ENCODE measurements at regions not wholly inside any gene's neighbourhood (a gene's known extent, or its start where the extent isn't known, plus 50 kb on each side); places are given as distances from the start of the nearest gene placed in this dataset.

DNA sequence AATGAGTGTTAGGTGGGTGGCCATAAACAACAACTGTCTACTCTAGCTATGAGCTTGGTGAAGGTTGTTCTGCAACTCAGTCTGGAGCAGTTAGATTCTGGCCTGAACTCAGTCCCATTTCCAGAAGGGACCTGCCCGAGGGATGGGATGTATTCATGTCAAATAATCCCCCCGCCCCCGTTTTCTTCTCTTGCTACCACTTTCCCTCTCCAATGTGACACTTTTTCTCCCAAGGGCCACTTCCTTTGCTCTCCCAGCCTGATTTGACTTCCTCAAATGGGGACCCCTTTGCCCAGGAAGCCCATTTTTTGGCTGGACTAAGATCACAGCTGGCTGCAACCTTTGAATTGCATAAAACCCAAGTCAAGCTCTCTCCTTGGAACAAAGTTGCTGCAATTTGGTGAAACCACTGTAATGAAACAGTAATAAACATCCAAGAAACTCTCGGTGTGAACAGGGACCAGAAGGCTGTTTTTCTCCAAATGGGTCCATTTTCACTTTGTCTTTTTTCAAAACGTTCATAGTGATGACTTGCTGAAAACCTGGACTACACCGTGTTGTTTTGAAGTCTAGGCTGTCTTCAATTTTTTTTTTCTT, 137.2 kb upstream of the GSC start:
- Histone ChIP-seq H2BK120ac (ENCODE audit: low read depth, low read length, poor library complexity, severe bottlenecking) (no peak overlapping the region), H2BK12ac (ENCODE audit: insufficient read length, low read depth, low read length) (no peak overlapping the region), H3K56ac (ENCODE audit: insufficient read length, low read depth, low read length) (no peak overlapping the region), H3K9ac (ENCODE audit: extremely low read depth, insufficient read length, low read length) (no peak overlapping the region), H3K4ac (ENCODE audit: low read depth, low read length) (no peak overlapping the region), H3K9me3 (ENCODE audit: control insufficient read depth, low read depth, low read length) (no peaks in the 10 kb centered on the region), H3K4me2 (ENCODE audit: insufficient read depth, insufficient read length, low read length) (no peak overlapping the region), H2AK5ac (ENCODE audit: insufficient read length, low read length) (no peak overlapping the region), H4K20me1 (ENCODE audit: control insufficient read depth, insufficient read depth, insufficient read length) (no peaks in the 10 kb centered on the region), H2BK15ac (ENCODE audit: low read depth, low read length) (no peak overlapping the region), H3K79me2 (ENCODE audit: insufficient read depth, low read length) (no peaks in the 10 kb centered on the region), H3K4me1 (ENCODE audit: insufficient read depth, low read length) (no peaks in the 10 kb centered on the region), H3K27ac (ENCODE audit: insufficient read length, low read depth, low read length) (no peak overlapping the region), H2AFZ (ENCODE audit: low read length) (no peak overlapping the region), H3K23me2 (ENCODE audit: insufficient read length, low read depth, low read length, poor library complexity, severe bottlenecking) (no peaks in the 10 kb centered on the region), H3T11ph (ENCODE audit: low read length) (no peak overlapping the region), H3K18ac (ENCODE audit: insufficient read length, low read depth, low read length) (no peak overlapping the region), H4K91ac (ENCODE audit: insufficient read length, low read depth, low read length) (no peak overlapping the region), H3K27me3 (ENCODE audit: insufficient read depth, low read length) (peaks cover 4% of the 10 kb centered on the region; the same call in 1 of the 2 replicates), H3K23ac (ENCODE audit: insufficient read length, low read depth, low read length) (no peak overlapping the region), H4K8ac (replicated peaks; ENCODE audit: insufficient read length, low read depth, low read length) (no peak overlapping the region), H3K79me1 (ENCODE audit: insufficient read depth, low read depth, low read length, poor library complexity, severe bottlenecking) (no peaks in the 10 kb centered on the region), H3K14ac (ENCODE audit: insufficient read depth, low read length) (no peak overlapping the region), H2BK5ac (ENCODE audit: insufficient read length, low read length) (no peak overlapping the region), H4K5ac (ENCODE audit: insufficient read length, low read depth, low read length) (no peak overlapping the region), H2BK20ac (ENCODE audit: low read depth, low read length, poor library complexity, severe bottlenecking) (no peak overlapping the region)
- H3K4me1 Mint-ChIP-seq: peaks cover 23% of the 10 kb centered on the region in 2 experiments
- DNase-seq: no peak
- no peak overlapping the region for H3K27ac Mint-ChIP-seq
- H3K9me3 Mint-ChIP-seq: peaks cover 0 to 6% of the 10 kb centered on the region in 2 experiments; a peak in 2 of 5 replicates
- no peak overlapping the region for H3K4me3 Mint-ChIP-seq
- H3K27me3 Mint-ChIP-seq (ENCODE audit: low read depth): peaks cover 68% of the 10 kb centered on the region
- TF ChIP-seq, protein P1, sequence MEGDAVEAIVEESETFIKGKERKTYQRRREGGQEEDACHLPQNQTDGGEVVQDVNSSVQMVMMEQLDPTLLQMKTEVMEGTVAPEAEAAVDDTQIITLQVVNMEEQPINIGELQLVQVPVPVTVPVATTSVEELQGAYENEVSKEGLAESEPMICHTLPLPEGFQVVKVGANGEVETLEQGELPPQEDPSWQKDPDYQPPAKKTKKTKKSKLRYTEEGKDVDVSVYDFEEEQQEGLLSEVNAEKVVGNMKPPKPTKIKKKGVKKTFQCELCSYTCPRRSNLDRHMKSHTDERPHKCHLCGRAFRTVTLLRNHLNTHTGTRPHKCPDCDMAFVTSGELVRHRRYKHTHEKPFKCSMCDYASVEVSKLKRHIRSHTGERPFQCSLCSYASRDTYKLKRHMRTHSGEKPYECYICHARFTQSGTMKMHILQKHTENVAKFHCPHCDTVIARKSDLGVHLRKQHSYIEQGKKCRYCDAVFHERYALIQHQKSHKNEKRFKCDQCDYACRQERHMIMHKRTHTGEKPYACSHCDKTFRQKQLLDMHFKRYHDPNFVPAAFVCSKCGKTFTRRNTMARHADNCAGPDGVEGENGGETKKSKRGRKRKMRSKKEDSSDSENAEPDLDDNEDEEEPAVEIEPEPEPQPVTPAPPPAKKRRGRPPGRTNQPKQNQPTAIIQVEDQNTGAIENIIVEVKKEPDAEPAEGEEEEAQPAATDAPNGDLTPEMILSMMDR (conservative IDR thresholded peaks at IDR 0.05): no peak
- peaks cover 0 to 5% (median 0%) of the 10 kb centered on the region in 3 experiments; a peak in 1 of 7 replicates for H3K36me3 Mint-ChIP-seq (ENCODE audit: insufficient read depth in 1 of 3, low read depth in 3 of 3)
- WGBS (ENCODE audit: extremely low coverage, insufficient read length, low lambda C conversion rate): no CpG with 5 or more reads among the region's 6 CpGs

All from H9 (cell line).